H9 (cell line): ENCODE measurements at regions not wholly inside any gene's neighbourhood (a gene's known extent, or its start where the extent isn't known, plus 50 kb on each side); places are given as distances from the start of the nearest gene placed in this dataset.

Experiments
- DNase-seq: peaks from one replicate; pipeline ENCODE4 v3.0.0-alpha.2; 2017
- H2AFZ ChIP-seq: one replicate; pipeline ENCODE4 v1.6.1; 2013; ENCODE audit warnings: mild to moderate bottlenecking, low read length, control low read depth, moderate library complexity
- H2AK5ac ChIP-seq: 2 replicates; pipeline ENCODE4 v1.6.1; 2013; ENCODE audit warnings: low read length, control low read depth, mixed read lengths; ENCODE audit not compliant: insufficient read length
- H2BK120ac ChIP-seq: one replicate; pipeline ENCODE4 v1.6.1; 2013; ENCODE audit warnings: low read depth, mild to moderate bottlenecking, low read length, control low read depth, inconsistent platforms; ENCODE audit not compliant: poor library complexity, severe bottlenecking
- H2BK12ac ChIP-seq: 2 replicates; pipeline ENCODE4 v1.6.1; 2013; ENCODE audit warnings: low read length, control low read depth, mixed read lengths, low read depth; ENCODE audit not compliant: insufficient read length
- H2BK15ac ChIP-seq: 2 replicates; pipeline ENCODE4 v1.6.1; 2013; ENCODE audit warnings: low read depth, low read length, control low read depth
- H2BK20ac ChIP-seq: one replicate; pipeline ENCODE4 v1.6.1; 2013; ENCODE audit warnings: low read depth, mild to moderate bottlenecking, low read length, control low read depth, inconsistent platforms; ENCODE audit not compliant: poor library complexity, severe bottlenecking
- H2BK5ac ChIP-seq: 2 replicates; pipeline ENCODE4 v1.6.1; 2013; ENCODE audit warnings: low read length, control low read depth, mixed read lengths; ENCODE audit not compliant: insufficient read length
- H3K14ac ChIP-seq: 2 replicates; pipeline ENCODE4 v1.6.1; 2013; ENCODE audit warnings: low read length, control low read depth; ENCODE audit not compliant: insufficient read depth
- H3K18ac ChIP-seq: 2 replicates; pipeline ENCODE4 v1.6.1; 2013; ENCODE audit warnings: low read depth, mild to moderate bottlenecking, mixed read lengths, low read length, control low read depth; ENCODE audit not compliant: insufficient read length
- H3K23ac ChIP-seq: 2 replicates; pipeline ENCODE4 v1.6.1; 2013; ENCODE audit warnings: low read length, control low read depth, mixed read lengths, low read depth; ENCODE audit not compliant: insufficient read length
- H3K23me2 ChIP-seq: 2 replicates; pipeline ENCODE4 v1.6.1; 2013; ENCODE audit warnings: low read depth, mild to moderate bottlenecking, mixed read lengths, low read length, control low read depth; ENCODE audit not compliant: insufficient read length, poor library complexity, severe bottlenecking
- H3K27ac ChIP-seq: 2 replicates; pipeline ENCODE4 v1.5.1; 2013; ENCODE audit warnings: low read length, control low read depth, mixed read lengths, low read depth; ENCODE audit not compliant: insufficient read length
- H3K27me3 ChIP-seq: 2 replicates; pipeline ENCODE4 v1.6.1; 2013; ENCODE audit warnings: low read length, control low read depth, inconsistent platforms; ENCODE audit not compliant: insufficient read depth
- H3K4ac ChIP-seq: 2 replicates; pipeline ENCODE4 v1.6.1; 2013; ENCODE audit warnings: low read depth, mild to moderate bottlenecking, control low read depth, inconsistent platforms, low read length, moderate library complexity
- H3K4me1 ChIP-seq: 2 replicates; pipeline ENCODE4 v1.6.1; 2013; ENCODE audit warnings: low read length, control low read depth, inconsistent platforms; ENCODE audit not compliant: insufficient read depth
- H3K4me2 ChIP-seq: 2 replicates; pipeline ENCODE4 v1.6.1; 2013; ENCODE audit warnings: low read length, control low read depth, mixed read lengths; ENCODE audit not compliant: insufficient read length, insufficient read depth
- H3K56ac ChIP-seq: 2 replicates; pipeline ENCODE4 v1.6.1; 2013; ENCODE audit warnings: low read depth, mild to moderate bottlenecking, mixed read lengths, low read length, control low read depth; ENCODE audit not compliant: insufficient read length
- H3K79me1 ChIP-seq: 2 replicates; pipeline ENCODE4 v1.6.1; 2013; ENCODE audit warnings: low read depth, mild to moderate bottlenecking, moderate library complexity, low read length, control low read depth, inconsistent platforms; ENCODE audit not compliant: insufficient read depth, poor library complexity, severe bottlenecking
- H3K79me2 ChIP-seq: 2 replicates; pipeline ENCODE4 v1.6.1; 2013; ENCODE audit warnings: low read length, control low read depth, inconsistent platforms; ENCODE audit not compliant: insufficient read depth
- H3K9ac ChIP-seq: 2 replicates; pipeline ENCODE4 v1.6.1; 2013; ENCODE audit warnings: low read length, control low read depth, mixed read lengths; ENCODE audit not compliant: insufficient read length; ENCODE audit errors: extremely low read depth
- H3K9me3 ChIP-seq: one replicate; pipeline ENCODE4 v1.6.1; 2013; ENCODE audit warnings: low read depth, low read length, inconsistent platforms; ENCODE audit not compliant: control insufficient read depth
- H3T11ph ChIP-seq: one replicate; pipeline ENCODE4 v1.6.1; 2013; ENCODE audit warnings: mild to moderate bottlenecking, low read length, control low read depth, inconsistent platforms
- H4K20me1 ChIP-seq: one replicate; pipeline ENCODE4 v1.6.1; 2013; ENCODE audit not compliant: control insufficient read depth, insufficient read length, insufficient read depth
- H4K5ac ChIP-seq: 2 replicates; pipeline ENCODE4 v1.6.1; 2013; ENCODE audit warnings: low read depth, mild to moderate bottlenecking, mixed read lengths, low read length, control low read depth; ENCODE audit not compliant: insufficient read length
- H4K8ac ChIP-seq: replicated peaks from 2 replicates; pipeline ENCODE4 v1.6.1; 2013; ENCODE audit warnings: low read length, control low read depth, mixed read lengths, low read depth; ENCODE audit not compliant: insufficient read length
- H4K91ac ChIP-seq: 2 replicates; pipeline ENCODE4 v1.6.1; 2013; ENCODE audit warnings: low read depth, mild to moderate bottlenecking, moderate library complexity, mixed read lengths, low read length, control low read depth; ENCODE audit not compliant: insufficient read length
- H3K27ac Mint-ChIP-seq, 3 experiments: 2 replicates in 2 of 3; 3 replicates in 1 of 3; pipeline ENCODE4 v1.8.0; 2020 to 2021; ENCODE audit warnings: mixed read lengths in 3 of 3, mild to moderate bottlenecking in 1 of 3, moderate library complexity in 1 of 3
- H3K27me3 Mint-ChIP-seq: 2 replicates; pipeline ENCODE4 v1.8.0; 2021; ENCODE audit warnings: low read depth, mild to moderate bottlenecking, moderate library complexity, mixed read lengths
- H3K36me3 Mint-ChIP-seq, 3 experiments: 2 replicates in 2 of 3; 3 replicates in 1 of 3; pipeline ENCODE4 v1.8.0; 2020 to 2021; ENCODE audit warnings: low read depth in 3 of 3, mixed read lengths in 3 of 3; ENCODE audit not compliant: insufficient read depth in 1 of 3
- H3K4me1 Mint-ChIP-seq, 2 experiments: 2 replicates each; pipeline ENCODE4 v1.8.0; 2020; ENCODE audit warnings: mixed read lengths in 2 of 2
- H3K4me3 Mint-ChIP-seq, 2 experiments: 2 replicates in 1 of 2; 3 replicates in 1 of 2; pipeline ENCODE4 v1.8.0; 2020 to 2021; ENCODE audit warnings: mild to moderate bottlenecking in 2 of 2, mixed read lengths in 2 of 2, moderate library complexity in 1 of 2
- H3K9me3 Mint-ChIP-seq, 2 experiments: 2 replicates in 1 of 2; 3 replicates in 1 of 2; pipeline ENCODE4 v1.8.0; 2020; ENCODE audit warnings: mild to moderate bottlenecking in 2 of 2, mixed read lengths in 2 of 2, moderate library complexity in 1 of 2
- WGBS: extraction: QIAGEN DNeasy Blood & Tissue Kit; methylation state at CpG from one replicate; pipeline ENCODE4 v1.1.7; 2013; ENCODE audit warnings: missing lambda C conversion rate, low lambda C conversion rate, mixed read lengths; ENCODE audit not compliant: insufficient read length; ENCODE audit errors: extremely low coverage; 5-methylcytosine and 5-hydroxymethylcytosine counted together
- TF ChIP-seq, protein P1 (sequence below): fragments of 200-600 bp; sonication (generic); conservative IDR thresholded peaks from 3 replicates; pipeline ENCODE4 v1.8.0; 2021; ENCODE audit warnings: antibody characterized with exemption, mild to moderate bottlenecking

DNA sequence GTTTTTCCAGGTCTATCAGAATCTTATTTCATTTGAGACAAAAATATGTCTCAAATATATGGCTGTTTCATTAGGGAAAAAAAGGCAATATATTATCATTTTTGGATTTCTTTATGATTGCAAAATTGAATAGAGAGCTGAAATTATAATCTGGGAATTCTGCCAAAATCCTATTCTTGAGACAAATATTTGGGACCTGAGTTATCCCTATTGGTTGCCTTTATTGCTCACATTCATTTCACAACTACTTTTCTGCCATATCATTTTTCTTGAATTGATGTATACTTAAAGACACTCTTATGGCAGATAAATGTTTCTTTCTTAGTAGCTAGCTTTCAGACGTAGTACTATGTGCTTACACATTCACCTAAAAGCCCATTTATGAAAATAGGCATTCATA lies 241.6 kb upstream of the NOVA1 start:
- TF ChIP-seq, protein P1, sequence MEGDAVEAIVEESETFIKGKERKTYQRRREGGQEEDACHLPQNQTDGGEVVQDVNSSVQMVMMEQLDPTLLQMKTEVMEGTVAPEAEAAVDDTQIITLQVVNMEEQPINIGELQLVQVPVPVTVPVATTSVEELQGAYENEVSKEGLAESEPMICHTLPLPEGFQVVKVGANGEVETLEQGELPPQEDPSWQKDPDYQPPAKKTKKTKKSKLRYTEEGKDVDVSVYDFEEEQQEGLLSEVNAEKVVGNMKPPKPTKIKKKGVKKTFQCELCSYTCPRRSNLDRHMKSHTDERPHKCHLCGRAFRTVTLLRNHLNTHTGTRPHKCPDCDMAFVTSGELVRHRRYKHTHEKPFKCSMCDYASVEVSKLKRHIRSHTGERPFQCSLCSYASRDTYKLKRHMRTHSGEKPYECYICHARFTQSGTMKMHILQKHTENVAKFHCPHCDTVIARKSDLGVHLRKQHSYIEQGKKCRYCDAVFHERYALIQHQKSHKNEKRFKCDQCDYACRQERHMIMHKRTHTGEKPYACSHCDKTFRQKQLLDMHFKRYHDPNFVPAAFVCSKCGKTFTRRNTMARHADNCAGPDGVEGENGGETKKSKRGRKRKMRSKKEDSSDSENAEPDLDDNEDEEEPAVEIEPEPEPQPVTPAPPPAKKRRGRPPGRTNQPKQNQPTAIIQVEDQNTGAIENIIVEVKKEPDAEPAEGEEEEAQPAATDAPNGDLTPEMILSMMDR = no peak
- Histone ChIP-seq H3K23me2 (no peaks in the 10 kb centered on the region), H3K14ac (no peak overlapping the region), H3K9me3 (no peaks in the 10 kb centered on the region), H2BK20ac (no peak overlapping the region), H3K79me2 (no peaks in the 10 kb centered on the region), H2BK15ac (no peak overlapping the region), H4K8ac (no peak overlapping the region), H3K27me3 (no peaks in the 10 kb centered on the region), H2BK12ac (no peak overlapping the region), H4K5ac (no peak overlapping the region), H2BK120ac (no peak overlapping the region), H3K4ac (no peak overlapping the region), H2AFZ (no peak overlapping the region), H3K79me1 (no peaks in the 10 kb centered on the region), H3K56ac (no peak overlapping the region), H3T11ph (no peak overlapping the region), H4K20me1 (no peaks in the 10 kb centered on the region), H3K23ac (no peak overlapping the region), H3K18ac (no peak overlapping the region), H3K4me1 (no peaks in the 10 kb centered on the region), H3K9ac (no peak overlapping the region), H3K27ac (no peak overlapping the region), H4K91ac (no peak overlapping the region), H3K4me2 (no peak overlapping the region), H2BK5ac (no peak overlapping the region), H2AK5ac (no peak overlapping the region)
- no peak for DNase-seq
- WGBS = no CpG with 5 or more reads among the region's 1 CpG
- H3K4me3 Mint-ChIP-seq = no peak overlapping the region
- H3K27ac Mint-ChIP-seq = no peak overlapping the region
- H3K4me1 Mint-ChIP-seq = peaks cover 2 to 6% of the 10 kb centered on the region in 2 experiments; a peak in 1 of 4 replicates
- no peaks in the 10 kb centered on the region for H3K9me3 Mint-ChIP-seq
- no peaks in the 10 kb centered on the region for H3K27me3 Mint-ChIP-seq
- H3K36me3 Mint-ChIP-seq = no peaks in the 10 kb centered on the region
